ENCODE measurements at regions not wholly inside any gene's neighbourhood (a gene's known extent, or its start where the extent isn't known, plus 50 kb on each side); places are given as distances from the start of the nearest gene placed in this dataset.
"Not testable (repeated sequence)": the region's sequence is repeated elsewhere in the genome, so short reads cannot be mapped to it uniquely, and the experiment has no call there.

DNA sequence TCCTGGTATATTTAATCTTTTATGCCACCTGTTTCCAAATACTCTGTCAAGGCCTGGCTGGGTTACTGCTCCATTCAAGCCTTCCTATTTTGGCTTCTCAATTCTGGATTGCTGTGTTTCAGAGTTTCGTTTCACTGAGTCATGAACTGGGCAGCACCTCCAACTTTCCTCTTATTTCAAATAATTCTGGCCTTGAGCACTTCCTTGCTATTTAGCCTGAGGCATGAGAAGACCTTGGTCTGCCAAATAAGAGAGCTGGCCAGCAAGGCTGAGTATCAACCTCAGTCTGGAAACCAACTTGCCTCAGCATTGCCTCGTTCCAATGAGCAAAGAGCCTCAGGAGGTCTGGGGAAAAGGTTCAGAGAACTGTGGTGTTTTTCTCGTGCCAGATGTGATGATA lies 66.6 kb downstream of the TNFAIP3 start:
- no peak for DNase-seq (ENCODE audit: low read depth)

- DNase-seq (ENCODE audit: low read depth): no peak
Observed at GRCh38 chr6:137936798-137937197, 69.7 kb downstream of the TNFAIP3 start.

DNA sequence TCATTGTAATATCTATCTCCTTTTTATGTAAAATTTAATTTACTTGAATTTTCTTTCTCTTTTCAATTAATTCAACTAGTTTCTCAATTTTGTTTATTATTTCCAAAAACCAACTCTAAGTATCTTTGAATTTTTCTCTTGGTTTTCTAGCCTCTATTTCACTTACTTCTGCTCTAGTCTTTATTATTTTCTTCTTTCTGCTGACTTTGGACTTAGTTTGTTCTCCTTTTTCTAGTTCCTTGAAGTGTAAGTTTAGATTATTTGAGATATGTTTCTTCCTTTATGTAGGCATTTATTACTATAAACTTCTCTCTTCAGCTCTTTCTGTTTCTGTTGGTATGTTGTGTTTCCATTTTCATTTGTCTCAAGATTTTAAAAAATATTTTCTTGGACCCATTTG lies 70.8 kb downstream of the TNFAIP3 start:
- no peak for DNase-seq (ENCODE audit: low read depth)

DNA sequence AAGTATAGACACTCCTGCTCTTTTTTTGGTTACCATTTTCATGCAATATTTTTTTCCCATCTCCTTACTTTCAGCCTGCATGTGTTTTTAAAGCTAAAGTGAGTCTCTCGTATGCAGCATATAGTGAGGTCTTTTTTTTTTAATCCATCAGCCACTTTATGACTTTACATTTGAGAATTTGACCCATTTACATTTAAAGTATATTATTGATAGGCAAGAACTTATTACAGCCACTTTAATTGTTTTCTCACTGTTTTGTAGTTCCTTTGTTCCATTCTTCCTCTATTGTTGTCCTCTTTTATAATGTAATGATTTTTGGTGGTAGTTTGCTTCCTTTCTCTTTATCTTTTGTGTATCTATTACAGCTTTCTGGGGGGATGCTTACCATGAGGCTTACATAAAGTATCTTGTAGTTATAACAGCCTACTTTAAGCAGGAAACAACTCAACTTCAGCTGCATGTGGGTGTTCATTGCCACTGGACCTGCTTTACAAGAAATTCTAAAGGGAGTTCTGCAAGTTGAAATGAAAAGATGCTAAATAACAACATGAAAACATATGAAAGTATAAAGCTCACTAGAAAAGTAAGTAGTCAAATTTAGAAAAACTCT lies 71.8 kb downstream of the TNFAIP3 start:
- no peak for DNase-seq (ENCODE audit: low read depth)

GRCh38 chr6:137941995-137942394 lies 74.9 kb downstream of the TNFAIP3 start:
- DNase-seq (ENCODE audit: low read depth): no peak

DNA sequence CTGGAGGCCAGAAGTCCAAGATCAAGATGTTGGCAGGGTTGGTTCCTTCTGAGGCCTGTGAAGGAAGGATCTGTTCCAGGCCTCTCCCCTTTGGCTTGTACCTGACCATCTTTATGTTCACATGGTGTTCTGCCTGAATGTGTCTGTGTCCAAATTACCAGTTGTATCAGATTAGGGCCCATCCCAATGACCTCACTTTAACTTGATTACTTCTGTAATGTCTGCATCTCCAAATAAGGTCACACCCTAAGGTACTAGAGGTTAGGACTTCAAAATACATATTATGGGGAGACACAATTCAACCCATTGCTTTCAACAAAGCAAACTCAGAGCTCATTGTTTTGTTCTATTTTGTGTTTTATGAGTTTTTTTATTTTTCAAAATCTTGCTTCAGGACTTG lies 75.7 kb downstream of the TNFAIP3 start:
- no peak for DNase-seq (ENCODE audit: low read depth)

DNA sequence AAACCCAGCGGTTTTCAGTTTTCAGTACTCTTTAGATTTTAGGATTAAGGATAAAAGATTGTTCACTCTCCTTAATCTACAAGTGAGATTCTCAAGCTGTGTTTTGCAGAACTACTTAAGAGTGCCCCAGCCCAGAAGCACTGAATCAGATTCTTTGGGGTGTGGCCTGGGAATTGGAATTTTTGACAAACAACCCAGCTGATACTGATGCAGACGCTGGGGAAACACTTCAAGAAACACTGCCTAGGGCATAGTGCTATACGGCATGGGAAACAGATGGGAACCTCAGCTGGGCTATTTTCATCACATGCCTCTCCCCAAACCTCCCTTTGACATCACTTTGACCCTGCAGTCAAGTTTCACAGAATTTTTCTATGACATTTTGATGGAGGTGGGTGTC lies 77.3 kb downstream of the TNFAIP3 start:
- DNase-seq (ENCODE audit: low read depth): not testable (repeated sequence)

DNA sequence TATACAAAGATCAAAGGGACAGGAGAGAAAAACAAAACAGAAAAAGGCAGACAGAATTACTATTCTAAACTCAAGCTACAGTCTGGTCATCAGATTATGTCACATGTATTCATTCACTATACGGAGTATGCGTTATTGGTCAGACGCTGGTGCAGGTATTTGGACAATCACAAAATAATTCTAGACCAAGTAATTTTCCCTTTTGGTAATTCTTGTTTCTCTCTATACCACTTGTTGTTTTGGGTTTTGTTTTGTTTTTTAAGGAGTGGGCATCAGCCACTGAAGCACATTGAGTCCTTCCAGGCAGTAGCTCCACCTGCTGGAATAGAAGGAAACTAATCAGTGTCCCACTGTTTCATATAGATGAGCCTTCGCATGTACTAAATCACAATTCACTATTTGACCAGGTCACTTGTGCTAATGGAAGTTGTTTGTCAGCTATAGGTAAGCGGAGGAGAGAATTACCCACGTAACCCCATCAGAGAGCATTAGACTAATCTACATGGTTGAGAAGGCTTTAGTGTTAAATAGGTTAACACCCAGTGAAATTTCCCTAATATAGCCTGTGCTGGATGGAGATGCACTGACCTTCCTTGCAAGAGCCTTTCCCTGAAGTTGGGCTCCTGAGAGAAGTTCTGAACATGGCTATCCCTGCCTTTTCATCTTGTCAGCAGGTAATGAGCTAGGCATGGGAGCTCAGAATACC lies 77.9 kb downstream of the TNFAIP3 start:
- no peak for DNase-seq (ENCODE audit: low read depth)

- DNase-seq (ENCODE audit: low read depth): no peak
Observed at GRCh38 chr6:137949686-137950390, 82.8 kb downstream of the TNFAIP3 start.

GRCh38 chr6:137950581-137950980 lies 83.5 kb downstream of the TNFAIP3 start:
- DNase-seq (ENCODE audit: low read depth): no peak

DNA sequence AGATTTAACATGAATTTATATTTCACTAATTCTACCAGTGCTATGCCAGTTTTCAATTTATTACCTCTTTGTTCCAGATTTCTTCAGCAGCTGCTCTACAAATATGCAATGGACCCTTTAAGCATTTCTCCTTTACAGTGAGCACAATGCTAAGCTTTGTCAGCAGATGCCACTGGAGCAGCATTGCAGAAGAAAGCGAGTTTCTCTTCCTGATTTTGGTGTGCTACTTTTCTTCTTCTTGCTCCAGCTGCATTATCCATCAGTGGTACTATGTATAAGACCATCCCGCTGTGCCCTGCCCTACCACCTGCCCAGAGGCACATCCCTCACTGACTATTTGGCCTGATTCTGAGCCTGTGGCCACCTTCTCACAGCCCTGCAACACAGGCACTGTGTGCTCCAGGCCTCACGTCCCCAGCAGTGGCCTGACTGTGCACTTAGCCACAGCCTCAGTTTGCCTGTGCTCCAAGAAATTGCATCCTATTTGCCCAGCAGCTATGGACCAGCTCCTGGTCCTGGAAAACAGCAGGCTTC lies 84.1 kb downstream of the TNFAIP3 start:
- no peak for DNase-seq (ENCODE audit: low read depth)

GRCh38 chr6:137952247-137952646 lies 85.2 kb downstream of the TNFAIP3 start:
- DNase-seq (ENCODE audit: low read depth): no peak

- no peak for DNase-seq (ENCODE audit: low read depth)
Observed at GRCh38 chr6:137953761-137954160, 86.7 kb downstream of the TNFAIP3 start.

DNA sequence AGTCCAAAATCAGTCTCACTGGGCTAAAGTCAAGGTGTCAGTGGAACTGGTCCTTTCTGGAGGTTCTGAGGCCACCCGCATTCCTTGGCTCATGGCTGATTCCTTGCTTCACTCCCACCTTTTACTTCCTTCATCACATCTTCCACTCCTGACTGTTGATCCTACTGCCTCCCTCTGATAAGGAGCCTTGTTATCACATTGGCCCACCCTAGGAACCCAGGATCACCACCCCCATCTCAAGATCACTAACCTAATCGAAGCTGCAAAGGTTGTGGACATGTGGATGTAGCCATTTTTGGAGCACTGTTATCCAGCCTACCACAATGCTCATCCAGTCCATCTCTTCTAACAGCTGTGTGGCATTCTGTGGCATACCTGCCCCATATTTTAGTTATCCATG lies 87.2 kb downstream of the TNFAIP3 start:
- no peak for DNase-seq (ENCODE audit: low read depth)

- no peak for DNase-seq (ENCODE audit: low read depth)
Observed at GRCh38 chr6:137956098-137956488, 89.0 kb downstream of the TNFAIP3 start.

- no peak for DNase-seq (ENCODE audit: low read depth)
Observed at GRCh38 chr6:137957471-137957870, 90.4 kb downstream of the TNFAIP3 start.

- DNase-seq (ENCODE audit: low read depth): no peak
Observed at GRCh38 chr6:137958811-137959565, 91.9 kb downstream of the TNFAIP3 start.

GRCh38 chr6:137962725-137963124 lies 95.7 kb downstream of the TNFAIP3 start:
- no peak for DNase-seq (ENCODE audit: low read depth)

GRCh38 chr6:137964876-137965275 lies 97.8 kb downstream of the TNFAIP3 start:
- DNase-seq (ENCODE audit: low read depth): no peak

GRCh38 chr6:137967689-137968454 lies 100.8 kb downstream of the TNFAIP3 start:
- DNase-seq (ENCODE audit: low read depth): no peak

GRCh38 chr6:137968455-137968804 lies 101.4 kb downstream of the TNFAIP3 start:
- DNase-seq (ENCODE audit: low read depth): no peak

DNA sequence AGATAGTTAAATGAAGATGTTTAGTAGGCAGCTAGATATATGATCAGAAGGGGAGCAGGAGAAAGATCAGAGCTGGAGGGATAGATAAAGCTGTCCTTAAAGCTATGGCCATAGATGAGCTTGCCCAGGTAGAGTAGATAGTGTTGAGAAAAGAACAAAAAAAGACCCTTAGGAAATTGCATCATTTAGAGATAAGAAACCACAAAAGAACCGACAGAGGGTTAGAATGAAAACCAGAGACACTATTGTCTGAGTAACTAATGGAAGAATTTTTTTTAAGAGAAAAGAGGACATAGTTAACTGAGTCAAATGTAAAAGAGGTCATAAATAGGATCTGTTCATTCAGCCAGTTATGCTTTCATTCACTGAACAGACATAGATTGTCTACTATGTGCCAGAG lies 101.8 kb downstream of the TNFAIP3 start:
- DNase-seq (ENCODE audit: low read depth): no peak

Measured in stimulated activated CD8-positive, alpha-beta memory T cell treated with anti-CD3 and anti-CD28 coated beads, Interleukin-7, amount 100 ng/mL, for 24 hours (primary cell).